SK-N-SH (cell line): ENCODE measurements at regions not wholly inside any gene's neighbourhood (a gene's known extent, or its start where the extent isn't known, plus 50 kb on each side); places are given as distances from the start of the nearest gene placed in this dataset.

Source experiments
- CTCF ChIA-PET: fragments of 300-600, 350-600 bp; formaldehyde crosslinking; extraction: SDS; loops from one replicate; lab custom pipeline; 2021; lab: Yijun Ruan, JAX
- POLR2A ChIA-PET: fragments of 350-600 bp; sonication (Branson Sonifier 250); formaldehyde crosslinking; extraction: SDS; loops from one replicate; lab custom pipeline; 2020; ENCODE audit warnings: antibody characterized with exemption, inconsistent platforms; lab: Yijun Ruan, JAX
- DNase-seq: peaks from one replicate; pipeline ENCODE4 v3.0.0; 2012
- H2AFZ ChIP-seq: fragments of 200-600 bp; sonication (generic); 2 replicates; pipeline ENCODE4 v1.8.1; 2016; ENCODE audit warnings: antibody characterized with exemption, mild to moderate bottlenecking, low read depth
- H3F3A ChIP-seq: fragments of 200-600 bp; sonication (generic); replicated peaks from 2 replicates; pipeline ENCODE3; 2016; ENCODE audit warnings: antibody characterized with exemption, mild to moderate bottlenecking; ENCODE audit not compliant: insufficient read depth
- H3K27ac ChIP-seq, 2 experiments: fragments of 200-500 bp in 1 of 2; fragments of 200-600 bp in 1 of 2; sonication (Bioruptor generic) in 1 of 2; sonication (generic), shearing (Covaris generic) in 1 of 2; 2 replicates each; pipeline versions ENCODE4 v1.5.1 to v1.6.1; 2014 to 2016; ENCODE audit warnings: low read depth in 2 of 2, inconsistent platforms in 1 of 2, low read length in 1 of 2, mild to moderate bottlenecking in 1 of 2, mixed read lengths in 1 of 2
- H3K27me3 ChIP-seq: fragments of 200-600 bp; sonication (generic), shearing (Covaris generic); 2 replicates; pipeline ENCODE4 v1.6.1; 2016; ENCODE audit warnings: mixed run types; ENCODE audit not compliant: insufficient read depth
- H3K36me3 ChIP-seq, 2 experiments: fragments of 200-500 bp in 1 of 2; fragments of 200-600 bp in 1 of 2; sonication (Bioruptor generic) in 1 of 2; sonication (generic) in 1 of 2; replicated peaks in 1 of 2; 2 replicates each; pipeline versions ENCODE3 to v1.5.1; 2014 to 2016; ENCODE audit warnings: low read length in 1 of 2, mild to moderate bottlenecking in 1 of 2; ENCODE audit not compliant: insufficient read depth in 2 of 2, control insufficient read depth in 1 of 2
- H3K4me1 ChIP-seq, 2 experiments: fragments of 200-500 bp in 1 of 2; fragments of 200-600 bp in 1 of 2; sonication (Bioruptor generic) in 1 of 2; sonication (generic), shearing (Covaris generic) in 1 of 2; 2 replicates each; pipeline versions ENCODE4 v1.5.1 to v1.6.1; 2014 to 2016; ENCODE audit warnings: low read depth in 1 of 2, low read length in 1 of 2, mixed run types in 1 of 2; ENCODE audit not compliant: insufficient read depth in 2 of 2, control insufficient read depth in 1 of 2
- H3K4me2 ChIP-seq: fragments of 200-600 bp; sonication (generic), shearing (Covaris generic); 2 replicates; pipeline ENCODE4 v1.6.1; 2017; ENCODE audit warnings: mixed run types
- H3K4me3 ChIP-seq, 2 experiments: fragments of 200-500 bp in 1 of 2; fragments of 200-600 bp in 1 of 2; sonication (Bioruptor generic) in 1 of 2; sonication (generic), shearing (Covaris generic) in 1 of 2; 2 replicates each; pipeline versions ENCODE4 v1.5.1 to v1.8.1; 2014 to 2016; ENCODE audit warnings: low read depth in 2 of 2, inconsistent platforms in 1 of 2, low read length in 1 of 2, mild to moderate bottlenecking in 1 of 2, mixed read lengths in 1 of 2, moderate library complexity in 1 of 2
- H3K79me2 ChIP-seq: fragments of 200-600 bp; sonication (generic); 2 replicates; pipeline ENCODE4 v1.8.1; 2017; ENCODE audit warnings: mild to moderate bottlenecking; ENCODE audit not compliant: insufficient read depth
- H3K9ac ChIP-seq: fragments of 200-600 bp; sonication (generic); 2 replicates; pipeline ENCODE4 v1.6.1; 2017; ENCODE audit warnings: mixed run types
- H3K9me2 ChIP-seq: fragments of 200-600 bp; sonication (generic); 2 replicates; pipeline ENCODE4 v1.6.1; 2017; ENCODE audit warnings: mixed run types
- H3K9me3 ChIP-seq: fragments of 200-600 bp; sonication (generic); 2 replicates; pipeline ENCODE4 v1.6.1; 2017; ENCODE audit warnings: mixed run types, mild to moderate bottlenecking, moderate library complexity
- H4K20me1 ChIP-seq: fragments of 200-600 bp; sonication (generic); 2 replicates; pipeline ENCODE4 v1.6.1; 2017; ENCODE audit warnings: mild to moderate bottlenecking, mixed run types; ENCODE audit not compliant: insufficient read depth
- CHD2 ChIP-seq: fragments of 150-350 bp; IDR thresholded peaks from 2 replicates; pipeline ENCODE4 v1.6.1; 2018; ENCODE audit warnings: low read length; ENCODE audit not compliant: partially characterized antibody
- EP300 ChIP-seq, 2 experiments: IDR thresholded peaks; 2 replicates each; pipeline versions ENCODE4 v1.4.0 to v1.6.1; 2012; ENCODE audit warnings: borderline replicate concordance in 1 of 2, low read depth in 1 of 2, low read length in 1 of 2
- FOSL2 ChIP-seq: IDR thresholded peaks from 2 replicates; pipeline ENCODE4 v1.4.0; 2012; ENCODE audit warnings: low read depth, mild to moderate bottlenecking, moderate library complexity, borderline replicate concordance
- FOXM1 ChIP-seq: IDR thresholded peaks from 2 replicates; pipeline ENCODE4 v1.4.0; 2012; ENCODE audit warnings: low read depth, mild to moderate bottlenecking
- JUND ChIP-seq: IDR thresholded peaks from 2 replicates; pipeline ENCODE4 v1.4.0; 2012
- MEF2A ChIP-seq: IDR thresholded peaks from 2 replicates; pipeline ENCODE4 v1.4.0; 2012; ENCODE audit warnings: low read depth, borderline replicate concordance
- MXI1 ChIP-seq: IDR thresholded peaks from 2 replicates; pipeline ENCODE4 v1.6.1; 2012; ENCODE audit warnings: mild to moderate bottlenecking, low read depth, low read length, improper control_type of control experiment
- NFIC ChIP-seq: IDR thresholded peaks from 2 replicates; pipeline ENCODE4 v1.4.0; 2012; ENCODE audit warnings: borderline replicate concordance
- POLR2AphosphoS5 ChIP-seq: IDR thresholded peaks from 2 replicates; pipeline ENCODE4 v1.6.1; 2012; ENCODE audit warnings: low read depth, low read length
- RXRA ChIP-seq: IDR thresholded peaks from 2 replicates; pipeline ENCODE4 v1.4.0; 2012; ENCODE audit warnings: low read depth, mild to moderate bottlenecking, borderline replicate concordance
- SIN3A ChIP-seq: IDR thresholded peaks from 2 replicates; pipeline ENCODE4 v1.6.1; 2012; ENCODE audit warnings: low read depth, mild to moderate bottlenecking, low read length, moderate library complexity, borderline replicate concordance
- TCF12 ChIP-seq: IDR thresholded peaks from 2 replicates; pipeline ENCODE4 v1.4.0; 2012
- TEAD4 ChIP-seq: IDR thresholded peaks from 2 replicates; pipeline ENCODE4 v1.4.0; 2012; ENCODE audit warnings: mild to moderate bottlenecking, borderline replicate concordance; ENCODE audit not compliant: insufficient read depth
- WGBS: methylation state at CpG from one replicate; pipeline ENCODE4 v1.1.6; 2017; ENCODE audit warnings: low lambda C conversion rate; 5-methylcytosine and 5-hydroxymethylcytosine counted together
- TF ChIP-seq, protein P1 (sequence below): IDR thresholded peaks from 2 replicates; pipeline ENCODE4; 2012
- TF ChIP-seq, protein P2 (sequence below): fragments of 150-350 bp; IDR thresholded peaks from 2 replicates; pipeline ENCODE4 v1.6.1; 2017; ENCODE audit warnings: antibody characterized with exemption, low read length, low read depth, borderline replicate concordance

DNA sequence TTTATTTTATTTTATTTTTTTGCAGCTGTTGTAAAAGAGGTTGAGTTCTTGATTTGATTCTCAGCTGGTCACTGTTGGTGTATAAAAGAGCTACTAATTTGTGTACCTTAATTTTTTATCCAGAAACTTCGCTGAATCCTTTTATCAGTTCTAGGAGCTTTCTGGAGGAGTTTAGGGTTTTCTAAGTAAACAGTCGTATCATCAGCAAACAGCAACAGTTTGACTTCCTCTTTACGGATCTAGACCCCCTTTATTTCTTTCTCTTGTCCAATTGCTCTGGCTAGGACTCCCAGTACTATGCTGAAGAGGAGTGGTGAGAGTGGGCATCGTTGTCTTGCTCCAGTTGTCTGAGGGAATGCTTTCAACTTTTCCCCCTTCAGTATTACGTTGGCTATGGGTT, 165.8 kb upstream of the KCNMB2 start:
- no peaks in the 10 kb centered on the region for H3K79me2 ChIP-seq
- ChIA-PET POLR2A (no interaction called here), CTCF (interaction anchor here (1.3 to 1.4 kb wide), 2 partner anchors 15 kb away, joined by 3 to 4 read pairs; no protein-coding TSS in a partner anchor)
- no peak overlapping the region for H3K4me2 ChIP-seq
- no peaks in the 10 kb centered on the region for H3K27me3 ChIP-seq
- WGBS = 68% methylated on average over 5 of the region's 5 CpGs
- no peaks in the 10 kb centered on the region for H3K4me1 ChIP-seq
- no peak overlapping the region for H2AFZ ChIP-seq
- DNase-seq = no peak
- H3K9me3 ChIP-seq = no peaks in the 10 kb centered on the region
- no peaks in the 10 kb centered on the region for H3K36me3 ChIP-seq
- no peak overlapping the region for H3K27ac ChIP-seq
- H3K9me2 ChIP-seq = no peaks in the 10 kb centered on the region
- TF ChIP-seq CHD2 = no peak
- H3K4me3 ChIP-seq = no peak overlapping the region
- H3F3A ChIP-seq = no peaks in the 10 kb centered on the region
- no peak overlapping the region for H3K9ac ChIP-seq
- no peaks in the 10 kb centered on the region for H4K20me1 ChIP-seq

DNA sequence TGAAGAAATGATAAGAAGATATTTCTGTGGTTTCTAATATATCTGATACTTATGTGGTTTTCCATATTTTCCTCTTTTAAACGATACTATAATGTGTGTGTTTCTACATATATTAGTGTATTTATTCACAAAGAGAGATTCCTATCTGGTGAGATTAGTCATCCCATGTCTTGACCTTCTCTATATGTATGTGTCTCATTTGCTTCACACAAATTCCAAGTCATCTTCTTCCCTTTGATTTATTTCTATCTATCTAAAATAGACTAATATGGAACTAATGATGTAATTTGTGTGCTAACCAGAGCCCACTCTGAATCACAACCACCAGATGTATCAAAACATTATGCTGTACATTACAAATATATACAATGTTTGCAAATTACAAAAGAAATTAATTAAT, 154.7 kb upstream of the KCNMB2 start:
- no peaks in the 10 kb centered on the region for H3K79me2 ChIP-seq
- H3K27ac ChIP-seq = peak overlapping the region; percentile 84 to 95
- TF ChIP-seq MEF2A = peak; percentile 81; the same call in 1 of the 2 replicates
- TF ChIP-seq CHD2 = no peak
- TF ChIP-seq, protein P1, sequence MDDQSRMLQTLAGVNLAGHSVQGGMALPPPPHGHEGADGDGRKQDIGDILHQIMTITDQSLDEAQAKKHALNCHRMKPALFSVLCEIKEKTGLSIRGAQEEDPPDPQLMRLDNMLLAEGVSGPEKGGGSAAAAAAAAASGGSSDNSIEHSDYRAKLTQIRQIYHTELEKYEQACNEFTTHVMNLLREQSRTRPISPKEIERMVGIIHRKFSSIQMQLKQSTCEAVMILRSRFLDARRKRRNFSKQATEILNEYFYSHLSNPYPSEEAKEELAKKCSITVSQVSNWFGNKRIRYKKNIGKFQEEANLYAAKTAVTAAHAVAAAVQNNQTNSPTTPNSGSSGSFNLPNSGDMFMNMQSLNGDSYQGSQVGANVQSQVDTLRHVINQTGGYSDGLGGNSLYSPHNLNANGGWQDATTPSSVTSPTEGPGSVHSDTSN = peak; percentile 68
- peak; percentile 56; the same call in 1 of the 2 replicates for TF ChIP-seq FOSL2
- no peak for TF ChIP-seq POLR2AphosphoS5
- TF ChIP-seq RXRA = peak; percentile 73
- no peak for TF ChIP-seq MXI1
- peak; percentile 66; the same call in 1 of the 2 replicates for TF ChIP-seq TEAD4
- TF ChIP-seq SIN3A = no peak
- peak; percentile 74 for TF ChIP-seq JUND
- TF ChIP-seq, protein P2, sequence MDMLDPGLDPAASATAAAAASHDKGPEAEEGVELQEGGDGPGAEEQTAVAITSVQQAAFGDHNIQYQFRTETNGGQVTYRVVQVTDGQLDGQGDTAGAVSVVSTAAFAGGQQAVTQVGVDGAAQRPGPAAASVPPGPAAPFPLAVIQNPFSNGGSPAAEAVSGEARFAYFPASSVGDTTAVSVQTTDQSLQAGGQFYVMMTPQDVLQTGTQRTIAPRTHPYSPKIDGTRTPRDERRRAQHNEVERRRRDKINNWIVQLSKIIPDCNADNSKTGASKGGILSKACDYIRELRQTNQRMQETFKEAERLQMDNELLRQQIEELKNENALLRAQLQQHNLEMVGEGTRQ = no peak
- peak; percentile 49 for TF ChIP-seq NFIC
- TF ChIP-seq EP300 (IDR thresholded peaks at IDR 0.05; ENCODE audit: borderline replicate concordance in 1 of 2, low read depth in 1 of 2, low read length in 1 of 2) = peak in 1 of 2 experiments; percentile 72; a peak in 1 of 4 replicates
- TF ChIP-seq TCF12 = peak; percentile 83
- TF ChIP-seq FOXM1 = 0 out of 2 replicates have a peak, but pooled peaks have one; percentile 37
- no peaks in the 10 kb centered on the region for H3K9me3 ChIP-seq
- ChIA-PET CTCF (no interaction called here), POLR2A (no interaction called here)
- no peaks in the 10 kb centered on the region for H3K36me3 ChIP-seq
- no peak overlapping the region for H3K4me3 ChIP-seq
- no peaks in the 10 kb centered on the region for H3K9me2 ChIP-seq
- H3F3A ChIP-seq = peaks cover 31% of the 10 kb centered on the region
- WGBS = 5% methylated on average over 1 of the region's 1 CpG
- DNase-seq = no peak
- peak overlapping the region; percentile 39; the same call in 1 of the 2 replicates for H3K9ac ChIP-seq
- peaks cover 21 to 28% of the 10 kb centered on the region in 2 experiments for H3K4me1 ChIP-seq
- no peaks in the 10 kb centered on the region for H4K20me1 ChIP-seq
- no peak overlapping the region for H2AFZ ChIP-seq
- no peak overlapping the region for H3K4me2 ChIP-seq
- no peaks in the 10 kb centered on the region for H3K27me3 ChIP-seq
